H9 (cell line): ENCODE measurements at regions not wholly inside any gene's neighbourhood (a gene's known extent, or its start where the extent isn't known, plus 50 kb on each side); places are given as distances from the start of the nearest gene placed in this dataset.

Experiments
- DNase-seq: peaks from one replicate; pipeline ENCODE4 v3.0.0-alpha.2; 2017
- H2AFZ ChIP-seq: one replicate; pipeline ENCODE4 v1.6.1; 2013; ENCODE audit warnings: mild to moderate bottlenecking, low read length, control low read depth, moderate library complexity
- H2AK5ac ChIP-seq: 2 replicates; pipeline ENCODE4 v1.6.1; 2013; ENCODE audit warnings: low read length, control low read depth, mixed read lengths; ENCODE audit not compliant: insufficient read length
- H2BK120ac ChIP-seq: one replicate; pipeline ENCODE4 v1.6.1; 2013; ENCODE audit warnings: low read depth, mild to moderate bottlenecking, low read length, control low read depth, inconsistent platforms; ENCODE audit not compliant: poor library complexity, severe bottlenecking
- H2BK12ac ChIP-seq: 2 replicates; pipeline ENCODE4 v1.6.1; 2013; ENCODE audit warnings: low read length, control low read depth, mixed read lengths, low read depth; ENCODE audit not compliant: insufficient read length
- H2BK15ac ChIP-seq: 2 replicates; pipeline ENCODE4 v1.6.1; 2013; ENCODE audit warnings: low read depth, low read length, control low read depth
- H2BK20ac ChIP-seq: one replicate; pipeline ENCODE4 v1.6.1; 2013; ENCODE audit warnings: low read depth, mild to moderate bottlenecking, low read length, control low read depth, inconsistent platforms; ENCODE audit not compliant: poor library complexity, severe bottlenecking
- H2BK5ac ChIP-seq: 2 replicates; pipeline ENCODE4 v1.6.1; 2013; ENCODE audit warnings: low read length, control low read depth, mixed read lengths; ENCODE audit not compliant: insufficient read length
- H3K14ac ChIP-seq: 2 replicates; pipeline ENCODE4 v1.6.1; 2013; ENCODE audit warnings: low read length, control low read depth; ENCODE audit not compliant: insufficient read depth
- H3K18ac ChIP-seq: 2 replicates; pipeline ENCODE4 v1.6.1; 2013; ENCODE audit warnings: low read depth, mild to moderate bottlenecking, mixed read lengths, low read length, control low read depth; ENCODE audit not compliant: insufficient read length
- H3K23ac ChIP-seq: 2 replicates; pipeline ENCODE4 v1.6.1; 2013; ENCODE audit warnings: low read length, control low read depth, mixed read lengths, low read depth; ENCODE audit not compliant: insufficient read length
- H3K23me2 ChIP-seq: 2 replicates; pipeline ENCODE4 v1.6.1; 2013; ENCODE audit warnings: low read depth, mild to moderate bottlenecking, mixed read lengths, low read length, control low read depth; ENCODE audit not compliant: insufficient read length, poor library complexity, severe bottlenecking
- H3K27ac ChIP-seq: 2 replicates; pipeline ENCODE4 v1.5.1; 2013; ENCODE audit warnings: low read length, control low read depth, mixed read lengths, low read depth; ENCODE audit not compliant: insufficient read length
- H3K27me3 ChIP-seq: 2 replicates; pipeline ENCODE4 v1.6.1; 2013; ENCODE audit warnings: low read length, control low read depth, inconsistent platforms; ENCODE audit not compliant: insufficient read depth
- H3K4ac ChIP-seq: 2 replicates; pipeline ENCODE4 v1.6.1; 2013; ENCODE audit warnings: low read depth, mild to moderate bottlenecking, control low read depth, inconsistent platforms, low read length, moderate library complexity
- H3K4me1 ChIP-seq: 2 replicates; pipeline ENCODE4 v1.6.1; 2013; ENCODE audit warnings: low read length, control low read depth, inconsistent platforms; ENCODE audit not compliant: insufficient read depth
- H3K4me2 ChIP-seq: 2 replicates; pipeline ENCODE4 v1.6.1; 2013; ENCODE audit warnings: low read length, control low read depth, mixed read lengths; ENCODE audit not compliant: insufficient read length, insufficient read depth
- H3K56ac ChIP-seq: 2 replicates; pipeline ENCODE4 v1.6.1; 2013; ENCODE audit warnings: low read depth, mild to moderate bottlenecking, mixed read lengths, low read length, control low read depth; ENCODE audit not compliant: insufficient read length
- H3K79me1 ChIP-seq: 2 replicates; pipeline ENCODE4 v1.6.1; 2013; ENCODE audit warnings: low read depth, mild to moderate bottlenecking, moderate library complexity, low read length, control low read depth, inconsistent platforms; ENCODE audit not compliant: insufficient read depth, poor library complexity, severe bottlenecking
- H3K79me2 ChIP-seq: 2 replicates; pipeline ENCODE4 v1.6.1; 2013; ENCODE audit warnings: low read length, control low read depth, inconsistent platforms; ENCODE audit not compliant: insufficient read depth
- H3K9ac ChIP-seq: 2 replicates; pipeline ENCODE4 v1.6.1; 2013; ENCODE audit warnings: low read length, control low read depth, mixed read lengths; ENCODE audit not compliant: insufficient read length; ENCODE audit errors: extremely low read depth
- H3K9me3 ChIP-seq: one replicate; pipeline ENCODE4 v1.6.1; 2013; ENCODE audit warnings: low read depth, low read length, inconsistent platforms; ENCODE audit not compliant: control insufficient read depth
- H3T11ph ChIP-seq: one replicate; pipeline ENCODE4 v1.6.1; 2013; ENCODE audit warnings: mild to moderate bottlenecking, low read length, control low read depth, inconsistent platforms
- H4K20me1 ChIP-seq: one replicate; pipeline ENCODE4 v1.6.1; 2013; ENCODE audit not compliant: control insufficient read depth, insufficient read length, insufficient read depth
- H4K5ac ChIP-seq: 2 replicates; pipeline ENCODE4 v1.6.1; 2013; ENCODE audit warnings: low read depth, mild to moderate bottlenecking, mixed read lengths, low read length, control low read depth; ENCODE audit not compliant: insufficient read length
- H4K8ac ChIP-seq: replicated peaks from 2 replicates; pipeline ENCODE4 v1.6.1; 2013; ENCODE audit warnings: low read length, control low read depth, mixed read lengths, low read depth; ENCODE audit not compliant: insufficient read length
- H4K91ac ChIP-seq: 2 replicates; pipeline ENCODE4 v1.6.1; 2013; ENCODE audit warnings: low read depth, mild to moderate bottlenecking, moderate library complexity, mixed read lengths, low read length, control low read depth; ENCODE audit not compliant: insufficient read length
- H3K27ac Mint-ChIP-seq, 3 experiments: 2 replicates in 2 of 3; 3 replicates in 1 of 3; pipeline ENCODE4 v1.8.0; 2020 to 2021; ENCODE audit warnings: mixed read lengths in 3 of 3, mild to moderate bottlenecking in 1 of 3, moderate library complexity in 1 of 3
- H3K27me3 Mint-ChIP-seq: 2 replicates; pipeline ENCODE4 v1.8.0; 2021; ENCODE audit warnings: low read depth, mild to moderate bottlenecking, moderate library complexity, mixed read lengths
- H3K36me3 Mint-ChIP-seq, 3 experiments: 2 replicates in 2 of 3; 3 replicates in 1 of 3; pipeline ENCODE4 v1.8.0; 2020 to 2021; ENCODE audit warnings: low read depth in 3 of 3, mixed read lengths in 3 of 3; ENCODE audit not compliant: insufficient read depth in 1 of 3
- H3K4me1 Mint-ChIP-seq, 2 experiments: 2 replicates each; pipeline ENCODE4 v1.8.0; 2020; ENCODE audit warnings: mixed read lengths in 2 of 2
- H3K4me3 Mint-ChIP-seq, 2 experiments: 2 replicates in 1 of 2; 3 replicates in 1 of 2; pipeline ENCODE4 v1.8.0; 2020 to 2021; ENCODE audit warnings: mild to moderate bottlenecking in 2 of 2, mixed read lengths in 2 of 2, moderate library complexity in 1 of 2
- H3K9me3 Mint-ChIP-seq, 2 experiments: 2 replicates in 1 of 2; 3 replicates in 1 of 2; pipeline ENCODE4 v1.8.0; 2020; ENCODE audit warnings: mild to moderate bottlenecking in 2 of 2, mixed read lengths in 2 of 2, moderate library complexity in 1 of 2
- WGBS: extraction: QIAGEN DNeasy Blood & Tissue Kit; methylation state at CpG from one replicate; pipeline ENCODE4 v1.1.7; 2013; ENCODE audit warnings: missing lambda C conversion rate, low lambda C conversion rate, mixed read lengths; ENCODE audit not compliant: insufficient read length; ENCODE audit errors: extremely low coverage; 5-methylcytosine and 5-hydroxymethylcytosine counted together
- TF ChIP-seq, protein P1 (sequence below): fragments of 200-600 bp; sonication (generic); conservative IDR thresholded peaks from 3 replicates; pipeline ENCODE4 v1.8.0; 2021; ENCODE audit warnings: antibody characterized with exemption, mild to moderate bottlenecking

DNA sequence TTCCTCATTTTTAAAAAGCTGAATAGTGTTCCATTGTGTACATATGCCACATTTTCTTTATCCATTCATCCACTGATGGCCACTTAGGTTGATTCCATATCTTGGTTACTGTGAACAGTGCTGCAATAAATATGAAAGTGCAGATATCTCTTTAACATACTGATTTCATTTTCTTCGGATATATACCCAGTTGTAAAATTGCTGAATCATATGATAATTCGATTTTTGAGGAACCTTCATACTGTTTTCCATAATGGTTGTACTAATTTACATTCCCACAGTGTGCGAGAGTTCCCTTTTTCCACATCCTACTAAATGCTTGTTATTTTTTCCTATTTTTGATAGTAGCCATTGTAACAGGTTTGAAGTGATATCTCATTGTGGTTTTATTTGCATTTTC lies 263.2 kb downstream of the STK31 start:
- Histone ChIP-seq H3K27ac (no peak overlapping the region), H4K8ac (no peak overlapping the region), H3K18ac (no peak overlapping the region), H2AK5ac (no peak overlapping the region), H3K56ac (no peak overlapping the region), H3K4ac (no peak overlapping the region), H2BK12ac (no peak overlapping the region), H3K9me3 (no peaks in the 10 kb centered on the region), H2BK20ac (no peak overlapping the region), H3K79me1 (no peaks in the 10 kb centered on the region), H3K4me2 (no peak overlapping the region), H3K79me2 (no peaks in the 10 kb centered on the region), H4K91ac (no peak overlapping the region), H3T11ph (no peak overlapping the region), H2BK120ac (no peak overlapping the region), H2AFZ (no peak overlapping the region), H2BK15ac (no peak overlapping the region), H2BK5ac (no peak overlapping the region), H4K20me1 (no peaks in the 10 kb centered on the region), H3K23ac (no peak overlapping the region), H4K5ac (no peak overlapping the region), H3K9ac (no peak overlapping the region), H3K23me2 (no peaks in the 10 kb centered on the region), H3K27me3 (no peaks in the 10 kb centered on the region), H3K14ac (no peak overlapping the region), H3K4me1 (peaks cover 3% of the 10 kb centered on the region; the same call in 1 of the 2 replicates)
- DNase-seq, result no peak
- no peaks in the 10 kb centered on the region for H3K36me3 Mint-ChIP-seq
- no peak overlapping the region for H3K4me3 Mint-ChIP-seq
- H3K27me3 Mint-ChIP-seq, result no peaks in the 10 kb centered on the region
- H3K9me3 Mint-ChIP-seq, result no peaks in the 10 kb centered on the region; a peak in 1 of 5 replicates
- no CpG with 5 or more reads among the region's 3 CpGs for WGBS
- TF ChIP-seq, protein P1, sequence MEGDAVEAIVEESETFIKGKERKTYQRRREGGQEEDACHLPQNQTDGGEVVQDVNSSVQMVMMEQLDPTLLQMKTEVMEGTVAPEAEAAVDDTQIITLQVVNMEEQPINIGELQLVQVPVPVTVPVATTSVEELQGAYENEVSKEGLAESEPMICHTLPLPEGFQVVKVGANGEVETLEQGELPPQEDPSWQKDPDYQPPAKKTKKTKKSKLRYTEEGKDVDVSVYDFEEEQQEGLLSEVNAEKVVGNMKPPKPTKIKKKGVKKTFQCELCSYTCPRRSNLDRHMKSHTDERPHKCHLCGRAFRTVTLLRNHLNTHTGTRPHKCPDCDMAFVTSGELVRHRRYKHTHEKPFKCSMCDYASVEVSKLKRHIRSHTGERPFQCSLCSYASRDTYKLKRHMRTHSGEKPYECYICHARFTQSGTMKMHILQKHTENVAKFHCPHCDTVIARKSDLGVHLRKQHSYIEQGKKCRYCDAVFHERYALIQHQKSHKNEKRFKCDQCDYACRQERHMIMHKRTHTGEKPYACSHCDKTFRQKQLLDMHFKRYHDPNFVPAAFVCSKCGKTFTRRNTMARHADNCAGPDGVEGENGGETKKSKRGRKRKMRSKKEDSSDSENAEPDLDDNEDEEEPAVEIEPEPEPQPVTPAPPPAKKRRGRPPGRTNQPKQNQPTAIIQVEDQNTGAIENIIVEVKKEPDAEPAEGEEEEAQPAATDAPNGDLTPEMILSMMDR, result no peak
- H3K4me1 Mint-ChIP-seq, result peaks cover 7% of the 10 kb centered on the region in 2 experiments
- H3K27ac Mint-ChIP-seq, result no peak overlapping the region
